Body of pancreas (tissue), 4 donors: ENCODE measurements at regions not wholly inside any gene's neighbourhood (a gene's known extent, or its start where the extent isn't known, plus 50 kb on each side); places are given as distances from the start of the nearest gene placed in this dataset.

Experiments used
- CTCF ChIP-seq, 7 experiments: fragments of 450-650 bp in 4 of 7; fragments of 200-600 bp in 3 of 7; sonication (generic) in 3 of 7; IDR thresholded peaks; one replicate each; pipeline ENCODE4 v1.5.1; 2016 to 2019; ENCODE audit warnings: antibody characterized with exemption in 7 of 7
- POLR2A ChIP-seq, 3 donors: fragments of 450-650 bp; IDR thresholded peaks; one replicate each; pipeline ENCODE4 v1.6.1; 2016; ENCODE audit warnings: antibody characterized with exemption in 3 of 3, mild to moderate bottlenecking in 2 of 3

DNA sequence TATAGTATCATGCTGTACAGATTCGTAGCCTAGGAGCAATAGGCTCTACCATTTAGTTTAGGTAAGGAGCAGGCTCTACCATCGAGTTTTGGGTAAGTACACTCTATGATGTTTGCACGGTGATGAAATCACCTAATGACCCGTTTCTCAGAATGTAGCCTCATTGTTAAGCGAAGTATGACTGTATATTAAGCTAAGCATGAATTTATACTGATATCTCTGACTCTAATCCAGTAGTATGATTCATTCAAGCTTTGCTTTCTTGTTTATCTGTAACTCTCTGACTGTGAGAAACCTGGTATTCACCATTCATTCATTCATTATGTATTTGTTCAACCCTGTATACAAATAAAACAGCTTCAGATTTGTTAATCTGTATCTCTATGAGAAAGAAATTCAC, 283.9 kb upstream of the PRICKLE1 start:
- TF ChIP-seq CTCF (IDR thresholded peaks at IDR 0.05) (no peak), POLR2A (IDR thresholded peaks at IDR 0.05) (no peak)
